ENCODE measurements at regions not wholly inside any gene's neighbourhood (a gene's known extent, or its start where the extent isn't known, plus 50 kb on each side); places are given as distances from the start of the nearest gene placed in this dataset.
"Not testable (repeated sequence)": the region's sequence is repeated elsewhere in the genome, so short reads cannot be mapped to it uniquely, and the experiment has no call there.

DNA sequence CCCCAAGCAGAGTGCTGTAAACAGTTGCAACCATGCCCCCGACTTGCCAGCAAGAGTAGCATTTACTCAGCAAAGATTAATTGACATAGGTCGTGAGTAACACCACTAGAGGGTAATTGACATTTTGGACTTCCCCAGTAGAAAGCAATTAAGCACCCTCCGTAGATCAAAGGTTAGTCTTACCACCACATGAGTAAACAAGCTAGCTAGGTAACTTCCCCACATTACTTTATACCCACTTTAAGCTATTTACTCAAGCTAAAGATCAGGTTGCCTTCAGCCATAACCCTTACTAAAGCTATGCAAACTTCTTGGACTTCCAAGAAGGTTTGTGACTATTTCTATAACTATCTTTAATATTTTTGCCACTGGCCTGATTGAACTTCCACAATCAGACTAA, 1072.7 kb downstream of the OTOL1 start:
- Mint-ChIP-seq H3K4me3 (no peak overlapping the region), H3K9me3 (peaks cover 5% of the 10 kb centered on the region), H3K4me1 (no peaks in the 10 kb centered on the region), H3K27ac (ENCODE audit: unreplicated experiment) (no peak overlapping the region), H3K27me3 (ENCODE audit: low read depth) (no peaks in the 10 kb centered on the region), H3K36me3 (ENCODE audit: low read depth) (no peaks in the 10 kb centered on the region)
- no peak for TF ChIP-seq CTCF (conservative IDR thresholded peaks at IDR 0.05)
- no peak for DNase-seq (ENCODE audit: low read depth, low spot score)

DNA sequence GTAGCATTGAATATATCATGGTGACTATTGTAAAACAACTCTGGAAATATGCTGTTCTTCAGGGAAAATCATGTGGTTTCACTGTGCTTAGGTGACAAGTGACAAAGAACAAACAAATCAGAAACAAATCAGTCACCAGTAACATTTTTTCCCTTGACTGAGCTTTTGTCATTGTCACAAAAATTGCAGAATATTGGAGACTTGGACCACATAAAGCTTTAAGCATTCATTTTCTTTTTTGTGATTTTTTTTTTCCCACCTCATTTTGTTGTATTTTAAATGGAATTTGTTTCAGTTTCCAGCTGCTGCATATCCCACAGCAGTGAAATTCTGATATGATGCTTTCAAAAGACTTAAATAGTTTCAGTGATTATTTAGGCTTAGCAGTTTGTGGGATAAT, 1088.4 kb downstream of the OTOL1 start:
- Mint-ChIP-seq H3K36me3 (ENCODE audit: low read depth) (no peaks in the 10 kb centered on the region), H3K27me3 (ENCODE audit: low read depth) (no peaks in the 10 kb centered on the region), H3K4me1 (peaks cover 3% of the 10 kb centered on the region), H3K27ac (ENCODE audit: unreplicated experiment) (no peak overlapping the region), H3K9me3 (peaks cover 5% of the 10 kb centered on the region), H3K4me3 (no peak overlapping the region)
- DNase-seq (ENCODE audit: low read depth, low spot score), result no peak
- no peak for TF ChIP-seq CTCF (conservative IDR thresholded peaks at IDR 0.05)

- no peaks in the 10 kb centered on the region for H3K27me3 Mint-ChIP-seq (ENCODE audit: low read depth)
- H3K9me3 Mint-ChIP-seq, result peaks cover 3% of the 10 kb centered on the region
- no peak overlapping the region for H3K4me3 Mint-ChIP-seq
- peaks cover 3% of the 10 kb centered on the region for H3K4me1 Mint-ChIP-seq
- no peaks in the 10 kb centered on the region for H3K36me3 Mint-ChIP-seq (ENCODE audit: low read depth)
- no peak overlapping the region for H3K27ac Mint-ChIP-seq (ENCODE audit: unreplicated experiment)
- DNase-seq (ENCODE audit: low read depth, low spot score), result no peak
- no peak for TF ChIP-seq CTCF (conservative IDR thresholded peaks at IDR 0.05)
Observed at GRCh38 chr3:162586591-162586990, 1090.0 kb downstream of the OTOL1 start.

DNA sequence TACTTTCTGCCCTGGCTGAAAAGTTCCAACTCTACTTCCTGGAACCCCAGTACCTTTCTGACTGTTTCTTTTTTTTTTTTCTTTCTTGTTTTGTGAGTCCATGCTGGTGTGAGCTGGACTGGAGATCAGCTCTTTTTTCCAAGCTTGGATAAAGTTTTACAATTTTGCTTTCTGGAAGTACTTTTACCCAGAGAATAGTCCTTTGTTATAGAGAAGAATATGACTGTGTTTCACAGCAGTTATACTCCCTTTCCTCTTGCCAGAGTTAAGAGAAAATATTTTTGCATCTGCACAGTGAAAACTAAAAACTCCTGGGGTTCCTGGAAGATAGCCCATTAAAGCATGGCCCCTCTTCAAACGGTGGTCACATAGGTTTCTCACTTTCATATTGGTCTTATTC, 1100.6 kb downstream of the OTOL1 start:
- Mint-ChIP-seq H3K27ac (ENCODE audit: unreplicated experiment) (peak overlapping the region; percentile 90), H3K27me3 (ENCODE audit: low read depth) (no peaks in the 10 kb centered on the region), H3K36me3 (ENCODE audit: low read depth) (peaks cover 3% of the 10 kb centered on the region), H3K9me3 (peaks cover 9% of the 10 kb centered on the region), H3K4me3 (no peak overlapping the region), H3K4me1 (peaks cover 31% of the 10 kb centered on the region)
- no peak for DNase-seq (ENCODE audit: low read depth, low spot score)
- TF ChIP-seq CTCF (conservative IDR thresholded peaks at IDR 0.05), result no peak

DNA sequence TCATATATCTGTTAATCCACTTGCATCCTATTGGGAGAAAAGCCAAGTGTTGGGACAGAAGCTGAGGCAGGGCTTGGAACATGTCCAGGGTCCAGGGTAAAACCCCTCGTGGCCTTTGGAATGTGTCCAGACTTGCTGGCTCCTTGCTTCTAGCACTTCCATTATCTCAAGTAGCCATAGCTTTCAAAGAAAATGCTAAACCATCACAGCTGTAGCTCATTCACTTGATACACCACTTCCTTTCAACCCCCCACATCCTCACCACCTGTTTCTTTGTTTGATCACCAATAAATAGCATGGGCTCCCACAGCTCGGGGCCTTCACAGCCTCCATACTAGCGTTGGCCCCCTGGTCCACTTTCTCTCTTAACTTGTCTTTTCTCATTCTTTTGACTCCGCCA, 1101.9 kb downstream of the OTOL1 start:
- H3K36me3 Mint-ChIP-seq (ENCODE audit: low read depth); H3K27me3 Mint-ChIP-seq (ENCODE audit: low read depth); H3K4me3 Mint-ChIP-seq; DNase-seq (ENCODE audit: low read depth, low spot score): not testable (repeated sequence)
- peak overlapping the region; percentile 44 for H3K27ac Mint-ChIP-seq (ENCODE audit: unreplicated experiment)
- peaks cover 11% of the 10 kb centered on the region for H3K9me3 Mint-ChIP-seq
- peaks cover 31% of the 10 kb centered on the region for H3K4me1 Mint-ChIP-seq

GRCh38 chr3:162599742-162600141, 1103.1 kb downstream of the OTOL1 start:
- H3K36me3 Mint-ChIP-seq (ENCODE audit: low read depth); H3K4me3 Mint-ChIP-seq; H3K27ac Mint-ChIP-seq (ENCODE audit: unreplicated experiment); DNase-seq (ENCODE audit: low read depth, low spot score); H3K27me3 Mint-ChIP-seq (ENCODE audit: low read depth): not testable (repeated sequence)
- H3K4me1 Mint-ChIP-seq, result peaks cover 31% of the 10 kb centered on the region
- peaks cover 13% of the 10 kb centered on the region for H3K9me3 Mint-ChIP-seq

Data from neural crest cell (in vitro differentiated cells).